Activated T-cell treated with anti-CD3 and anti-CD28 coated beads for 4 hours (primary cell): ENCODE measurements at regions not wholly inside any gene's neighbourhood (a gene's known extent, or its start where the extent isn't known, plus 50 kb on each side); places are given as distances from the start of the nearest gene placed in this dataset.
"Not testable (repeated sequence)": the region's sequence is repeated elsewhere in the genome, so short reads cannot be mapped to it uniquely, and the experiment has no call there.

Experiments used
- DNase-seq: peaks from one replicate; pipeline ENCODE4 v3.0.0-alpha.2; 2020

- no peak for DNase-seq
Measured at GRCh38 chr1:219560856-219561255, 52.0 kb downstream of the ZC3H11B start.

- no peak for DNase-seq
Measured at GRCh38 chr1:219559899-219560298, 53.0 kb downstream of the ZC3H11B start.

GRCh38 chr1:219555806-219556205, 57.1 kb downstream of the ZC3H11B start:
- DNase-seq = no peak

GRCh38 chr1:219555031-219555692, 57.7 kb downstream of the ZC3H11B start:
- no peak for DNase-seq

- DNase-seq = no peak
Measured at GRCh38 chr1:219553934-219554502, 58.9 kb downstream of the ZC3H11B start.

- no peak for DNase-seq
Measured at GRCh38 chr1:219550201-219550600, 62.7 kb downstream of the ZC3H11B start.

GRCh38 chr1:219549215-219549614, 63.7 kb downstream of the ZC3H11B start:
- no peak for DNase-seq

- DNase-seq = no peak
Measured at GRCh38 chr1:219548386-219548785, 64.5 kb downstream of the ZC3H11B start.

GRCh38 chr1:219545756-219546155, 67.1 kb downstream of the ZC3H11B start:
- not testable (repeated sequence) for DNase-seq

GRCh38 chr1:219544163-219544846, 68.6 kb downstream of the ZC3H11B start:
- DNase-seq = no peak

- DNase-seq = no peak
Measured at GRCh38 chr1:219542828-219543518, 69.9 kb downstream of the ZC3H11B start.

- DNase-seq = no peak
Measured at GRCh38 chr1:219541946-219542345, 71.0 kb downstream of the ZC3H11B start.

- DNase-seq = no peak
Measured at GRCh38 chr1:219539645-219540254, 73.2 kb downstream of the ZC3H11B start.

- DNase-seq = no peak
Measured at GRCh38 chr1:219538886-219539285, 74.0 kb downstream of the ZC3H11B start.

- no peak for DNase-seq
Measured at GRCh38 chr1:219537223-219537631, 75.7 kb downstream of the ZC3H11B start.

- no peak for DNase-seq
Measured at GRCh38 chr1:219536038-219536437, 76.9 kb downstream of the ZC3H11B start.

- DNase-seq = no peak
Measured at GRCh38 chr1:219534991-219535390, 77.9 kb downstream of the ZC3H11B start.

- DNase-seq = no peak
Measured at GRCh38 chr1:219533280-219533679, 79.6 kb downstream of the ZC3H11B start.

GRCh38 chr1:219529116-219529515, 83.8 kb downstream of the ZC3H11B start:
- no peak for DNase-seq

- no peak for DNase-seq
Measured at GRCh38 chr1:219528633-219529032, 84.3 kb downstream of the ZC3H11B start.

- no peak for DNase-seq
Measured at GRCh38 chr1:219527994-219528393, 84.9 kb downstream of the ZC3H11B start.

- no peak for DNase-seq
Measured at GRCh38 chr1:219526074-219526473, 86.8 kb downstream of the ZC3H11B start.

GRCh38 chr1:219523411-219523810, 89.5 kb downstream of the ZC3H11B start:
- DNase-seq = no peak
